Tibial artery (tissue), 4 donors: ENCODE measurements at regions not wholly inside any gene's neighbourhood (a gene's known extent, or its start where the extent isn't known, plus 50 kb on each side); places are given as distances from the start of the nearest gene placed in this dataset.

Experiments used
- DNase-seq, 2 donors: peaks; one replicate each; pipeline ENCODE4 v3.0.0-alpha.2; 2019
- H3K27ac ChIP-seq, 2 donors: fragments of 200-600 bp; sonication (generic) in 1 of 2; 1 replicate in 1 of 2; 2 replicates in 1 of 2; pipeline ENCODE4 v1.5.1; 2018 to 2019; ENCODE audit warnings: mild to moderate bottlenecking in 1 of 2
- H3K27me3 ChIP-seq, 2 donors: fragments of 200-600 bp; sonication (generic) in 1 of 2; one replicate each; pipeline versions ENCODE4 v1.5.1 to v1.6.0; 2016 to 2019
- H3K36me3 ChIP-seq, 3 donors: fragments of 200-600 bp; sonication (generic) in 2 of 3; one replicate each; pipeline ENCODE4 v1.5.1; 2016 to 2019; ENCODE audit warnings: mild to moderate bottlenecking in 2 of 3
- H3K4me1 ChIP-seq, 4 donors: fragments of 200-600 bp; sonication (generic) in 2 of 4; 1 replicate in 3 of 4; 2 replicates in 1 of 4; pipeline ENCODE4 v1.5.1; 2016 to 2019
- H3K4me3 ChIP-seq, 2 donors: fragments of 200-600 bp; sonication (generic) in 1 of 2; 1 replicate in 1 of 2; 2 replicates in 1 of 2; pipeline ENCODE4 v1.5.1; 2018 to 2019; ENCODE audit warnings: mild to moderate bottlenecking in 2 of 2
- H3K9me3 ChIP-seq, 3 donors: fragments of 200-600 bp; sonication (generic) in 1 of 3; one replicate each; pipeline ENCODE4 v1.5.1; 2016 to 2019
- intact Hi-C: fragments of 100-400 bp; cut with DNase I; formaldehyde crosslinking; loops from one replicate; pipeline ENCODE4 v1.15.0; 2023; ENCODE audit warnings: low total_unique reads
- TF ChIP-seq, protein P1 (sequence below), 2 experiments: fragments of 200-600 bp in 1 of 2; fragments of 450-650 bp in 1 of 2; IDR thresholded peaks; one replicate each; pipeline ENCODE4 v1.5.1; 2017 to 2019; ENCODE audit warnings: antibody characterized with exemption in 2 of 2, mild to moderate bottlenecking in 1 of 2, moderate library complexity in 1 of 2

DNA sequence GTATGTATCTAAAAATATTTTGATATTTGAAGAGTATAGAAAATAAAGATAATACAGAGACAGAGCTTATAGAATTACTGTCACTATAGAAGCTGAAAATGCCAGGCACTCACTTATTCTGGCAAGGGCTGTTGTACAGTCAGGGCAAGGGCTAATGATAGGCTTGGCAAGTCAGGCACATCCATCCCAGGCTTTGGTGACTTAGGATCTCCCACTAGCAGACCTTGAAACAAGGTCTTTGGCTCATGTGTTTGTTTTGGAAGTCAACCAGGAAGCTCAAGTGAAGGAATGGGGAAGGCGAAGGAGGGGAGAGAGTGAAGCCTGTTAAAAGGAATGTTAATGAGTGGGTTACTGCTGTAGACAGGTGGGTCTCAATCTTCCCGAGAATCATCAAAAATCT is 199.1 kb upstream of the SUCLG2 start:
- Histone ChIP-seq H3K4me1 (no peaks in the 10 kb centered on the region), H3K9me3 (no peaks in the 10 kb centered on the region), H3K27ac (no peak overlapping the region), H3K36me3 (no peaks in the 10 kb centered on the region), H3K4me3 (no peak overlapping the region), H3K27me3 (no peaks in the 10 kb centered on the region)
- TF ChIP-seq, protein P1, sequence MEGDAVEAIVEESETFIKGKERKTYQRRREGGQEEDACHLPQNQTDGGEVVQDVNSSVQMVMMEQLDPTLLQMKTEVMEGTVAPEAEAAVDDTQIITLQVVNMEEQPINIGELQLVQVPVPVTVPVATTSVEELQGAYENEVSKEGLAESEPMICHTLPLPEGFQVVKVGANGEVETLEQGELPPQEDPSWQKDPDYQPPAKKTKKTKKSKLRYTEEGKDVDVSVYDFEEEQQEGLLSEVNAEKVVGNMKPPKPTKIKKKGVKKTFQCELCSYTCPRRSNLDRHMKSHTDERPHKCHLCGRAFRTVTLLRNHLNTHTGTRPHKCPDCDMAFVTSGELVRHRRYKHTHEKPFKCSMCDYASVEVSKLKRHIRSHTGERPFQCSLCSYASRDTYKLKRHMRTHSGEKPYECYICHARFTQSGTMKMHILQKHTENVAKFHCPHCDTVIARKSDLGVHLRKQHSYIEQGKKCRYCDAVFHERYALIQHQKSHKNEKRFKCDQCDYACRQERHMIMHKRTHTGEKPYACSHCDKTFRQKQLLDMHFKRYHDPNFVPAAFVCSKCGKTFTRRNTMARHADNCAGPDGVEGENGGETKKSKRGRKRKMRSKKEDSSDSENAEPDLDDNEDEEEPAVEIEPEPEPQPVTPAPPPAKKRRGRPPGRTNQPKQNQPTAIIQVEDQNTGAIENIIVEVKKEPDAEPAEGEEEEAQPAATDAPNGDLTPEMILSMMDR (IDR thresholded peaks at IDR 0.05): no peak
- intact Hi-C loops: no loop called here
- no peak for DNase-seq

DNA sequence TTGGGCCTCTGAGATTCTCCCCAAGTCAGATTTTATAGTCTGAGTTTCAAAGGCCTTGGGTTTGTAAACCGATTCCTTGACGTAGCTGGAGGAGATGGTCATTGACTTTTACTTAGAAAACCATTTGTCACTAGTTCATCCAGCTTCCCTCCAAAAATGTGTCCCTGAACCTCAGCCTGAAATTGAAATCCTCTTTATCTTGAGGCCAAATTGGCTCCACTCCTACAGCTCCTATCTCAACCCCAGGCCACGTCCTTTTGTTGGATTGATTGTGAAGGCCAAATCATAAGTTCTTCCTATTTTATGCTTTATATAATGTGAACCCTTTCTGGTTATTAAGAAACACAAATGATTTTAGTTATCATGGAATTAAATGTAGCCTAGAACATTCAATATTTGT is 193.9 kb upstream of the SUCLG2 start:
- TF ChIP-seq, protein P1 (IDR thresholded peaks at IDR 0.05): no peak
- H3K4me1 ChIP-seq: no peaks in the 10 kb centered on the region
- H3K9me3 ChIP-seq: no peaks in the 10 kb centered on the region
- H3K36me3 ChIP-seq: no peaks in the 10 kb centered on the region
- H3K4me3 ChIP-seq: no peak overlapping the region
- DNase-seq: no peak
- intact Hi-C loops: no loop called here
- no peak overlapping the region for H3K27ac ChIP-seq
- no peaks in the 10 kb centered on the region for H3K27me3 ChIP-seq

DNA sequence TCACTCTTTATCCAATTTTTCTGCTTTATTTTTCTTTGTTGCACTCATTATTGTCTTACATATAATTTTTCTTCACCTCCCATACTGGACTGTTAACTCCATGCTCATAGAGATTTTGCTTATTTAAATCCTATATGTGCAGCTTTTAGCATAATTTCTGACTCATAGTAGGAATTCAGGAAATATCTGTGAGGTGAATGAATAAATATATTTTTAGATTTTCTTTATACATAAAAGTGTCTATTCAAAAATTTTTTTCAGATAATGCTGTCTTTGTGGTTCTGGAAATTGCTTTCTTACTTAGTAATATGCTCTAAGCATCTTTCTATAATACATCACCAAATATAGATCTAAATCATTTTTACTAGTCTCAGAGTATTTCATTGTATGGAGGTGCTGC is 191.8 kb upstream of the SUCLG2 start:
- intact Hi-C loops: no loop called here
- Histone ChIP-seq H3K4me3 (no peak overlapping the region), H3K27me3 (no peaks in the 10 kb centered on the region), H3K36me3 (no peaks in the 10 kb centered on the region), H3K4me1 (no peaks in the 10 kb centered on the region), H3K27ac (no peak overlapping the region), H3K9me3 (no peaks in the 10 kb centered on the region)
- TF ChIP-seq, protein P1 (IDR thresholded peaks at IDR 0.05): no peak
- no peak for DNase-seq

DNA sequence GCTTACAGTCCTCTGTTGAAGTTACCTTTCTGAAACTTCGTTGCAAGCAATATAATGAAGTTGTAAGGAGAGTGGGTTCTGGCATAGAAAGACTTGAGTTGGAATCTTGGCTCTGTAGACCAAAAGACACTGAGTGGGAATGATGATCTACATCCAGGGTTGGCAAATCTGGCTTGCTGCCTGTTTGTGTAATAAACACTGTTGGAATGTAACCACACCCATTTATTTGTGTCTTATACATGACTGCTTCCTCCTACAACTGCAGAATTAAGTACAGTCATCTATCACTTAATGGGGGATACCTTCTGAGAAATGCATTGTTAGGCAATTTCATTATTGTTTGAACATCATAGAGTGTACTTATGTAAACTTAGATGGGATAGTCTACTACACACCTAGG is 178.4 kb upstream of the SUCLG2 start:
- TF ChIP-seq, protein P1 (IDR thresholded peaks at IDR 0.05): no peak
- Histone ChIP-seq H3K9me3 (peaks cover 0 to 15% (median 13%) of the 10 kb centered on the region in 3 donors), H3K36me3 (no peaks in the 10 kb centered on the region), H3K27ac (no peak overlapping the region), H3K27me3 (no peaks in the 10 kb centered on the region), H3K4me1 (no peaks in the 10 kb centered on the region), H3K4me3 (no peak overlapping the region)
- intact Hi-C loops: no loop called here
- DNase-seq: no peak

DNA sequence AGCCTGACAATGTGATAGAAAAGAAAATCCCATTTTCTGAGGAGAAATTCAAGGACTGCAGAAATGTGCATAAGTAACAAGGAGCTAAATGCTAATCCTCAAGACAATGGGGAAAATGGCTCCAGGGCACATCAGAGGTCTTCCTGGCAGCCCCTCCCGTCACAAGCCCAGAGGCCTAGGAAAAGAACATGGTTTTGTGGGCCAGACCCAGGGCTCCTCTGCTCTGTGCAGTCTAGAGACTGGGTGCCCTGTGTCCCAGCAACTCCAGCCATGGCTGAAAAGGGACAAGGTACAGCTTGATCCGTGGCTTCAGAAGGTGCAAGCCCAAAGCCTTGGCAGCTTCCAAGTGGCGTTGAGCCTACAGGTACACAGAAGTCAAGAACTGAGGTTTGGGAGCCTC is 176.8 kb upstream of the SUCLG2 start:
- TF ChIP-seq, protein P1 (IDR thresholded peaks at IDR 0.05): no peak
- Histone ChIP-seq H3K4me3 (no peak overlapping the region), H3K27ac (no peak overlapping the region), H3K4me1 (no peaks in the 10 kb centered on the region), H3K9me3 (peaks cover 0 to 15% (median 13%) of the 10 kb centered on the region in 3 donors), H3K36me3 (no peaks in the 10 kb centered on the region), H3K27me3 (no peaks in the 10 kb centered on the region)
- DNase-seq: no peak
- intact Hi-C loops: no loop called here

DNA sequence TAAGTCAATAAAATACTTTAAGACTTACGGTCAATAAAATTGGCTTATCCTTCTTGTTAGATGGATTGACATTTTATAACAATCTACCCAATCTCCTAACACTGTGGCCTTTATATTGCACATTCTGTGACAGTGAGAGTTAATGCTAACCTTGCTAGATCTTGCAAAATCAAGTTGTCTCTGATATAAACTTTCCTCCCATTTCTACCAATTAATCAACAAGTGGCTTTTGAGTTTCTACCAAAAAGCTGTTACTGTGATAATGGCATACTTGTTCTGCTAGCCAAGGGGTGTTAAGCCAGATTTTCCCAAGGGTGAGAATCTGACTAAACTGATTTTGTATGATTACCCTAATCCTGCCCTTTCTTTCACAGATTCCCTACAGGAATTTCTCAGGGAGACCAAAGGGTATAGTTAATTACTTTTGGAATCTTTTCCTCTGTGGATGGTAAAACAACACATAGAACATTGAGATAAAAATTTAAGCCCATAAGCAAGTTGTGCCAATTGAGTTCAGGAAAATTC is 174.1 kb upstream of the SUCLG2 start:
- Histone ChIP-seq H3K4me1 (peaks cover 0 to 5% (median 0%) of the 10 kb centered on the region in 4 donors), H3K27me3 (no peaks in the 10 kb centered on the region), H3K9me3 (peaks cover 0 to 6% (median 3%) of the 10 kb centered on the region in 3 donors), H3K36me3 (no peaks in the 10 kb centered on the region), H3K4me3 (no peak overlapping the region), H3K27ac (no peak overlapping the region)
- TF ChIP-seq, protein P1 (IDR thresholded peaks at IDR 0.05): no peak
- intact Hi-C loops: no loop called here
- no peak for DNase-seq
